SKM-1 treated with dmso at 0.1 percent for 144 hours (cell line): ENCODE measurements at regions not wholly inside any gene's neighbourhood (a gene's known extent, or its start where the extent isn't known, plus 50 kb on each side); places are given as distances from the start of the nearest gene placed in this dataset.

ENCODE experiments used
- DNase-seq: peaks from one replicate; lab custom pipeline; 2025; ENCODE audit not compliant: unreplicated experiment; lab: John Stamatoyannopoulos, UW

DNA sequence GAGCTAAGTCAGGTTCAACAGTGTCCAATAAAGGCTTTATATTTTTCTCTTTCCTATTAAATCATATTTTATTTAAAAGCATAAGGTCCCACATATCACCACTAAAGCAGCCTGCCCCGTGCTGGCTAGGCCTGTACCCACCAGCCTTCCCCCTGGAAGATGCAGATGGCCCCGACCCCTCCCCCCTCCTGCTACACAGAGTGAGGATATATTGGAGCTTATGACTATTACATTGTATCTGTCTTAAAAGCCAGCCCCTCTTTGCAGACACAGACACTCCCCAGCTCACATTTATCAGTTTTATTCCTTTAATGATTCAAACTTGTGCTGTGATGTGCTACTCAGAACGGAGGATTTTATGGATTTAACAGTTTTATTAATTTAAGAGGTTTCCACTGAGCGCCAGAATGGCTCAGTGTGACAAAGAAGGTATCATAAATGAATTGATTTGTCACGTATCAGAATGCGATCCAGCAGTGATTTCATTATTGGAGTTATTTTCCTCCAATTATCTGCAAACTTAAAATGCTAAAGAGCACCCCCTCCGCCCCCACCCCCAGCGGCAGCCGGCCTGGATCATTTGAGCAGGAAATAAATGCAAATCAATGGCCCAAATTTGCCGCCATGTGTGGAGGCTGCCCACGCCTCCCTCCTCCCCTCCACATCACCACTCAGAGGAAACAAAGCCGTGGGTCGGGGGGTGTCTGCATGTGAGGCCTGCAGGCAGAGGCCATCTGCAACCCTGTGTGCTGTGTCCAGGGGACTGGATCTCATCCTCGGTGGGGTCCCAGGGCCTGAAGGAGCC is 72.6 kb upstream of the ZMIZ1 start:
- no peak for DNase-seq

DNA sequence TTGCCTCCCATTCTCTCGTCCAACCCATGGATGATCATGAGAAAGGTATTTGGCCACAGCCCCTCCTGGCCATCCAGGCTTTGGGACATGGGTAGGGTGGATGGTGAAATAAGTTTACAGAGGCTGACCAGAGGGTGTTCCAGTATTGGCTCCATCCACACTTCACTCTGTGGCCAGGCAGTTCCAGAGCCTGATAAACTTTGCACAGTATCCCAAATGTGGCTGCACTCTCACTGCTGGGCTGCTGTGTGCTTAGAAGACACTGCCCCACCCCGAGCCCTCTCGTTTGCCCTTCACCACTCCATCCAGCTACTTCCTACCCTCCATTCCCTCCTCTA is 72.0 kb upstream of the ZMIZ1 start:
- no peak for DNase-seq

DNA sequence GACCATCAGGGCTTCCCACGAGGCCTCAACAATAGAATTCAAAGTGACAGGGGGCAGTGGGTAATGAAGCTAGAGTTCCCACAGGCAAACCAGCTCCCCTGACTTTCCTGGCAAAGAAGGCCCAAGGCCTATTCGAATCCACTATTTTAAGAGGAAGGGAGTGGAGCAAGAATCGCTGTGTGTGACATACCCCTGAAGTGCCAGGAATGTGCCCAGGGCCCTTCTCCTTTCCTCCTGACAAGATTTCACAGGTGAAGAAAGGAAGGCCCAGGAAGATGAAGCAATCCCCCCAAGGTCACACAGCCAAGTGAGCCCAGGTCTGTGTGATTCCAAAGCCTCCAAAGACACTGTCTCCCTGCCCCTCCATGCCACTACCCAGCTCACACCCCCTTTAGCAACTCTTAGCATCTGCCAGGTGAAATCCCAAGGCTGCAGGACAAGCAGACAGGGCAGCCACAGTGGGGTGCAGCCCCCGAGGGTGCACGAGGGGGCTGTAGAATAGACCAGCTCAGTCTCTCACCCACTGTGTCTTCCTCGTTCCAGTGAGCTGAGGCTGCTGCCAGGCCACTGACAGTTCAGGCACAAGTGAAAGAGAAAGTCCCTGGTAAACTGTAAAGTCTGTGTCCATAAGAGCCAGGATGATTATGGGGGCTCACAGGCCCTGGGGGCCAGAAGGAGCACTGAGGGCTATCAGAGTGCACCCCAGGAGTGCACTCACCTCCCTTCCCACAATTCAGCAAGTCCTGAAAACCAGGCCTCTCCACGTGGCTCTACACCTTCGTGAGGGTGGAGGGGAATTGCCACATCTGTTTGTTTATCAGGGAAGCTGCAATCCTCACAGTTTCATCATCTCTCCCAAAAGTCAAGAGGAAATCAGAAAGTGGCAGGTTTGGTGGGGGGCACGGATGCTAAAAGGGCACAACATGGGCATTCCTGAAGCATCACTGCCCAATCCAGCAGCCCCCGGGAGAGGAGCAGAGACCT is 70.8 kb upstream of the ZMIZ1 start:
- no peak for DNase-seq

DNA sequence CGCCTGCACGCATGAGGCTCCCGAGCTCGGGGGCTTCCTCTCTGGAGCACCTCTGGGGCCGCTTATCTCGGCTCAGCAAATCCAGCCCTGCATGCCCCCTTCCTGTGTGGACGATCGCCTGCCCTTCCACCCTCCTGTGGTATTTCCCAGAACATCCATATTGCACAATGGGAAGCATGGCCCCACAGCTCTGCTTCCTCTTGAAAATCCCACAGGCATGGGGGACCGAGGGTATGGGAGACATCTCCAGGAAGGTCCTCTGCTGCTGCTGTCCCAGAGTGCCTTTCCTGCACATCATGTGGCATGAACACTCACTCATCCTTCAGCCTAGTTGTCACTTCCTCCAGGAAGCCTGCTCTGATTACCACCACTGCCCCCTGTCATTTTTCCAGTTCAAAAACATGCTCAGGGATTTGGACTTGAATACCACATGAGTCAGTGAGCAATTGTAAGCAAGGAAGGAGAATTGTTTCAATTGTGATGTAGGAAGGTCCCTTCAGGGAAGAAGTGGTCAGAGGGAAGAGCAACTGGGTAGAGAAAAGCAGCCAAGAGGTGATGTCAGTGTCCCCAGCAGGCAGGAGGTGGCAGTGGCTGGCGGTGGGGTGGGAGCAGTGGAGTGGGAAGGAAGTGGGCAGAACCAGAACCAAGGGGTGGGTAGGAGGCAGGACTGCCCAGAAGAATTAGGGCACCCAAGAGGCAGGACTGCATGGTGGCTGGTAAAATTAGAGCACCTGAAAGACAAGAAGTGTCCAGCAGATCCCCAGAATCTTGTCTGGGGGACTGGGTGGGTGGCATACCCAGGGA is 67.5 kb upstream of the ZMIZ1 start:
- DNase-seq: no peak

DNA sequence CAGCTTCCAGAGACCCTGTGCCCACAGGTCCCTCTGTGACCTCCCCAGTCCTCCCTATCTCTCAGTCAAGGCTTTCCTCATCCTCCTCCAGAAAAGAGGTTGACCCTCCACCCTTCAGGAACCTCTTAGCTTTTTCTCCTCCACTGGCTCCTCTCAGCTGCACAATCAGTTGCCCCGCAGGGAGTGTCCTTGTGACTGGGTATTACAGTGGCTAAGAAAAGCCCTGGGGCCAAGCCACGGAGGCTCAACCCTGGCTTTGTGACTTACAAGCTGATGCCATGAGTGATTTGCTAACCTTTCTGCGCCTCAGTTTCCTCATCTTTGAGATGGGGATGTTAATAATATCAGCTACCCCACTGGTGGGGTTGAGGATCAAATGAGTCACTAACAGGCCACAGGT is 66.4 kb upstream of the ZMIZ1 start:
- no peak for DNase-seq

DNA sequence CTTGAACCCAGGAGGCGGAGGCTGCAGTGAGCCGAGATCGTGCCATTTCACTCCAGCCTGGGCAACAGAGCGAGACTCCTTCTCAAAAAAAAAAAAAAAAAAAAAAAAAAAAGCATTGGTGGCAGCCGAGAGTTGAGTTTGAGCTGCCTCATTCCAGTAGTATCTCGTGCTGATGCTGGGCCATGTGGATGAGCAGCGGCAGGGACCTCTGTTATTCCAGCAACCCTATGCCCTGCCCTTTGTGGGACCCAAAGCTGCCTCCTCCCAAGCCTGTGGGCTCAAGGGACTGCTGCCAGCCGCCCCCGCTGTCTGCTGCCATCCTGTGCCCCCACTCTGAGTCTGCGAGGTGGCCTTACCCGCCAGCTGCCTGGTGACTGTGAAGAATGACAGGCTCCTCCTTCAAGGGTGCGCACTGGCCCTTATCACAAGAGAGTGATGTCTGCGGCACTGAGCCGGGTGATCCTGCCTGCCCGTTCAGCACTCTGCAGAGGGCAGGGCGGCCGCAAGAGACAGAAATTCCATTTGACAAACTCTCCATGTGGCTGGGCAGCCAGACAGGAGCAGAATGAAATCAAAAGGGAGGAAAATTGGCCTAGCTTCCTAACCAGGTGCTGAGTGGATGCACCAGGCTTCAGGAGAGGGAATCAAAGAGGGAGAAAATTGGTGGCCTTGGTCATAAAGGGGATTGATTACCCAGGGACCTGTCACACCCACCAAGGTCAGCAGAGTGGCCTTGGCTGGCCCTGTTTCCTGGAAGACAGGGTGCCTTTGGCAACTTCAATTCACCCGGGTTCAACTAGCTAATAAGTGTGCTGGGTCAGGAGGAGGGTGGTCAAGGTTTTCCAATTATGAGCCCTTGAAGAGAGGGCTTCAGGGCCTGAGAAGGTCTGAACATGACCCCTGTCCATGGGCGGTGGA is 65.3 kb upstream of the ZMIZ1 start:
- no peak for DNase-seq

DNA sequence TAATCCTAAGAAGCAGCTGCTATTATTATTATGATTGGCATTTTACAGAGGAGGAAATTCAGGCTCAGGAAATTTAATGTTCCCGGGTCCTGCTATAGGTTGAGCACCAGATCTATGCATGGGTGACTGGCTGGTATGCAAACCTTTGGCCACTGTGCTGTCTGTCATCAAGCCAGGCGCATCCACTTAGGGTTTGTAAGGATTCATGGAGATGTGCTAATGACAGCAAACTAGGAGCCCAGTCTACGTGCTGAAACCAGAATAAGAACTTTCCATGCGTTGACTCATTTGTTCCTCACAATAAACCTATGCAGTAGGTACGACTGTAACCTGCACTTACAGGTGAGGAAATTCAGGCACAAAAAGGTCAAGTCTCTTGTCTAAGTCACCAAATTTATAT is 64.5 kb upstream of the ZMIZ1 start:
- DNase-seq: no peak

DNA sequence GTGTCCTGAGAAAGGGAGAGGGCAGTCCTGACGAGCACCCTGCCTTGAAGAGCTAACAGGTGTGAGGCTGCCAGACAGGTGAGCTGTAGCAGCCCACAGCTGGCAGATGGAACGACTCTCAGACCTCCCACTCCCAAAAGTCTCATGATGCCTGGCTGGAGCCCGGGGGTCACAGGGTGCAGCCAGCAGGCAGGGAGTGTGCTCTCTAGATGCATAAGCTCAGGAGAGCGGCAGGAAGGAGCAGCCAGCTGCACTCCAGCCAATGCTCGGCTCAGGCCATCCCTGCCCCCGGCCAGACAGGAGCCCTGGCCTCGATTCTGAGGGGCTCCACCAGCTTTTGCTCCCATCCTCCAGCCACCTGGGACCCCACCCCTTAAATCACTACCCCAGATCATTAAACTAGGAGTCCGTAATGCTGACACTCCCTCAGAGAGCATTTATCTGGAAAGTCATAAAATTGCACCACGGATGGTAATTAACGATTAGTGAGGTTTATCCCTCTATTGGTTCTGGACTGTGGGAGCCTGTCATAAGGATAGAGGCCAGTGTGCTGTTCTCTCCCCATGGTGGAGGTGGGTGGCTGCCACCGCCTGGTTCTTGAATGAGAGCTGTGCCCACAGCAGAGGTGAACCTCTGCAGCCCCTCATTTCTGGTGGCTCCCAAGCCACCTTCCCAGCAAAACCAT is 63.5 kb upstream of the ZMIZ1 start:
- no peak for DNase-seq

DNA sequence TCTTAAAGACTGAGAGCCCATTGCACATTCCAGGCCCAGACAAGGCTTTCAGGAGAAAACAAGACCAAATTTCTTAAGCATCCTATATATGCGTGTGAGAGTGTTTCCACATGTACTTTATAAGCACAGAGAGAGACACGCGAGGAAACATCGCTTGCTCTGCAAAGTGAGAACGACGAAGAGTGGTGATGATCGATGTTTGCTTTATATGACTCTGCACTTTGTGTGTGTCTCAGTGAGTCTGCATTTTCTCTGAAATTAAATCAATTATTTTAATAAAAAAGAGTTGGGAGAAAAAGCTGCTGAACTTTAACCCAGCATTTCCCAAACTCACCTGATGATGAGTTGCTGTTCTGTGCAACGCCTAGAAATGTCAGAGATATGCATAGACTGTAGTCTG is 61.7 kb upstream of the ZMIZ1 start:
- DNase-seq: no peak

DNA sequence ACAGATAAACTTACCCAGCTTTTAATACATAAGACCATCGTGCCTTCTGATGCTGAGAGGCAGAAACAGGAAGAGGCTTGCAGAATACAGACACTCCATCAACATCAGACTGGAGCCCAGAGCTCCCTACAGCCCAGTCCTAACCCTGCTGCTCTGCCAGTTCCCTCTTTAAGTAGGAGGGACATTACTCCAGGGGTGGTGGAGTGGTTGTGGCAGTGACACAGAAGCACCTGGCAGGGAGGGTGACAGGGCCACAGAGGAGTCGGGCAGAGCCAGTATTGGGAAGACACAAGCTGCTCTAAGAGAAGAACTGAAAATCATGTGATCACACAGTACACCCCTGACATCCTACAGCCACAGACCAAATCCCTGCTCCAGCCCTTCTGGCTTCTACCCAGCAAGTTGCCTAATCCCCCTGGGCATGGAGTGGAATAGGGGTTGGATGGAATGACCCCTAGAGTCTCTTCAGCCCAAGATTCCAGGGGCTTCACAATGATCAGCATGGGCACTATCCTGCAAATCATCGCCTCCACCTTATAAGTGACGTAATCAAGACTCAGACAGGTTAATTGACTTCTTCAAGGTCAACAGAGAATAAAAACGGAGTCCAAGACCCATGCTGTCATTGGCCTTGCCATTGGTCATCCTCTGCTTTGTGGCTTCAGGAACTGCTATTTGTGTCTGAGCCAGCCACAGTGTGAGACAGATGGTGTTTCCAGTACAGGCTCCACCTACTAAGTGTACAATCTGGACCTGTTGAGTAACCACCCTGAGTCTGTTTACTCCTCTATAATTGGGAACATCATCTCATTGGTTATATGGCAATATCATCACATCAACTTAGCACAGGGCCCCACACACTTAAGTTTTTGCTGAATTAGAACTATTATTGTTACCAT is 61.1 kb upstream of the ZMIZ1 start:
- DNase-seq: no peak

DNA sequence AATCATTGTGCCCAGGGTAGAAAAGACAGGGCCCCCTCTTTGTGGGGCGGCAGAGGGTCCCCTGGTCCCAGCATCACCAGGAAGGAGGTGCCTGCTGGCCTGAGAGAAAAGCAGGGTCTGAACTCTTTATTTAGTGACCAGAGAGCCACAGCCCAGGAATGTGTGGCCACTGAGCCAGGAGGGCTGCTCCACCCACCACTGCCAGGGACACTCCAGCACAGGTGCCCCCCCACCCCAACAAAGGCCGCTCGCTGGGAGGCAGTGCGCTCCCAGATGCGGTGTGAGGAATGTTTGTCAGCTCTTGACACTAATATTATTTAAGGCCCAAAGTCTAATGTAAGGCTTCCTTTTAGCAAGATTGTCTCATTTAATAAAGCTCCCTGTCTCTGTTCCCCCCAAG is 59.6 kb upstream of the ZMIZ1 start:
- DNase-seq: no peak

DNA sequence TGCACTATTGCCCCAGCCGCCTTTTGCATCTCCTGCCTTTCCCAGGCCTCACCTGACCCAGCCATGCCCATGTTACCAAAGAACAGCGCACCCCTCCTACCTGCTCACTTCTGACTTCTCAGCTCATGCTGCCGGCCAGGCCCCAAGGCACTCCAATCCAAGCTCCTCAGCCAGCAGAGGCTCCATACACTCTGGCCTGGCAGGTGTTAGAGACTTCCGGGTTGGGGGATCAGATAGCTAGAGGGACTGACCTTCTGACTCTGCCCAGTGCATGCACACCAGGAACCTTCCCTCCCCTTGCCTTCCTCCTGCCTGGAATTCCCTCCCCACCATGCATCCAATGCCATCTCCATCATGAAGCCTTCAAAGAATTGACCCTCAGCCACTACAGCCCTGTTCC is 56.2 kb upstream of the ZMIZ1 start:
- no peak for DNase-seq

DNA sequence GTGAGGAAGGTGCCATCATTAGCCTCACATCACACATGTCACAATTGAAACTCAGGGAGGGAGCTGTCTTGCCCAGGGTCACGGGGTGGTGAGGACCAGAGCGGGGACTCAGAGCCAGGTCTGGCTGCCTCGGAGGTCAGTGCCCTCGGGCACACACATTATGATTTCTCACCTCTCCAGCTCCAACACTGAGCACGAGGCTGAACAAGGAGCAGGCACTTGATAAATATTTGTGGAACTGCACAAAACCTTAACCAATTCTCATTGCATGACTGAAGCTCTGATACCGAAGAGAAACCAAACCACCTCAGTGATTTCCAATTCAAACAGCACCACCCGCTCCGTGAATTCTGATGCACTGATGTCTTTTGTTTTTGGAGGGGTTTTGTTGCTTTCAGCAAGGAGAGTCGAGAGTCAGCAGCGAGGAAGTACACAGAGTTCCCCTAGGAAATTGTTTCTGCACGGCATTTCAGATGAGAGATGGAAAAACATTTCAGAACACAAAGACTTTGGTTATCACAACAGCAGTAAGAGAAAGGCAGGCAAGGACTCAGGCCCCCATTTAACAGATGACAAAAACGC is 55.3 kb upstream of the ZMIZ1 start:
- DNase-seq: no peak

DNA sequence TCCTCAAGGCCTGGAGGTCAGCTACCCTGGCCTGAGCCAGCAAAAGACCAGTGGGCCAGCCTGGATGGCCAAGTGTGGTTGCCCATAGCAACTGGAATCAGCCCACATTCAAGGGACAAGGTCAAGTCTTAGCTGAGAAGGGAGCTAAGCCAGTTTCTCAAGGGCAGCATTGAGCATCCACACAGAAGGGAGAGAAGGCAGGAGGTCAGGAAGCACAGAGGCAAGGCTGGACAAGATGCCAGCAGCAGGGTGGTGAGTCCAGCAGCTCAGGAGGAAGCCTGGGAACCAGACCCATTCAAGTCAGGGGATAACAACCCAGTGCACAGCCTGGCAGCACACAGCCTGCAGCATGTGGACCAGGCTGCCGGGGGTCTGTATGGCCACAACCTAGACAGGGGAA is 54.0 kb upstream of the ZMIZ1 start:
- no peak for DNase-seq

DNA sequence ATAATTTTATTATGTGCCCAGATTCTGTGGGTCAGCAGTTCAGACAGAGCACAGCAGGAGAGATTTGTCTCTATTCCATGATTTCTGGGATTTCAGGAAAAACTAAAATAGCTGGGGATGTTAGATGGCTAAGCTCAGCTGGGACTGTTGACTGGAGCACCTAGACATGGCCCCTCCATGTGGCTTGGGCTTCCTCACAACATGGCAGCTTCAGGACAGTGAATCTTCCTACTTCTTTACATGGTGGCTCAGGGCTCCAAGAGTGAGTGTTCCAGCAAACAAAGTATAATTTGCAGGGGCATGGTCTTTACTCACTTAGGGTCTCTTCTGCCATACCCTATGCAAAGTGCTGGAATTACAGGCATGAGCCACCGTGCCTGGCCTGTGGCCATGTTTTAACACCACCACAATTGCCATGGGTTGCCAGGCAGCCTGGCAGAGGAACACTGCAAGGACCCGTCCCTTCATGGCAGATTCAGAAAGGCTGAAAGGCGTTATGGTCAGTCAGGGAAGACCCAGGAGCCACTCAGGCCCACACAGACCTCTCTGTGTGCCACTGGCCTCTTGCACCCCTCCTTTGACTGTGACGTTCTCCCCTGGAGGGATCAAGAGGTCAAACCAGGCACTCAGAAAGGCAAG is 50.8 kb upstream of the ZMIZ1 start:
- DNase-seq: no peak

DNA sequence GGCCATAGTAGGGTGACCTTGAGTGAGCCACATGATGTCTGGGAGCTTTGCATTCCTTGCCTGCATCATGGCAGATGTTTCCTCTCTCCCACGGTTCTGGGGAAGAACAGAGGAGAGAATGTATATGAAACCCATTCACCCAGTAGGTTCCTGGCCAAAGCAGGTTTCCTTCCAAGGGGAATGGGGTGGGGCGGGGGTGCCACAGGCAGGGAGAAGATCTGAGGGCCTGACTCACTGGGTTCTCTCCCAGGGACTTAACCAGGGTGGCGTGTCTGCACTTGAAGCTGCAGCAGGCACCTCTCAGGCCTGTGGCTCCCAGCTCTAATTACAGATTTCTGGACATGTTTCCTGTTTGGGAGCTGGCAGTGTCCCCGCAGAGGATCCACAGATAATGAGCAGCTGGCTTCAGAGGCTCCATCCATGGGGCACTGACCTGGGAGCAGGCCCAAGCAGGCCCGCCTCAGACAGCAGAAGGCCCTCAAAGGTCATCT is 50.2 kb upstream of the ZMIZ1 start:
- no peak for DNase-seq
